Activated CD4-positive, alpha-beta T cell treated with anti-CD3 and anti-CD28 coated beads for 36 hours (primary cell): ENCODE measurements at regions not wholly inside any gene's neighbourhood (a gene's known extent, or its start where the extent isn't known, plus 50 kb on each side); places are given as distances from the start of the nearest gene placed in this dataset.
"Not testable (repeated sequence)": the region's sequence is repeated elsewhere in the genome, so short reads cannot be mapped to it uniquely, and the experiment has no call there.

ENCODE experiments used
- ATAC-seq: fragments of 200-7000 bp; cut with Tn5 transposase; one replicate; pipeline ENCODE4 v1.10.0; 2021; ENCODE audit warnings: mild to moderate bottlenecking, moderate library complexity
- CTCF ChIA-PET: fragments of 350-600 bp; sonication (Branson Sonifier 250); formaldehyde crosslinking; loops from one replicate; lab custom pipeline; 2021; ENCODE audit warnings: antibody characterized with exemption; lab: Charles Lee
- POLR2A ChIA-PET: fragments of 350-600 bp; sonication (Branson Sonifier 250); formaldehyde crosslinking; loops from one replicate; lab custom pipeline; 2021; ENCODE audit warnings: antibody characterized with exemption, inconsistent platforms; lab: Charles Lee
- DNase-seq: peaks from one replicate; pipeline ENCODE4 v3.0.0-alpha.2; 2020
- H3K27ac Mint-ChIP-seq: one replicate; pipeline ENCODE4 v1.8.0; 2021; ENCODE audit warnings: mixed read lengths
- H3K27me3 Mint-ChIP-seq: one replicate; pipeline ENCODE4 v1.8.0; 2021; ENCODE audit warnings: mixed read lengths
- H3K36me3 Mint-ChIP-seq: one replicate; pipeline ENCODE4 v1.8.0; 2021; ENCODE audit warnings: low read depth, mixed read lengths
- H3K4me1 Mint-ChIP-seq: one replicate; pipeline ENCODE4 v1.8.0; 2021; ENCODE audit warnings: mixed read lengths
- H3K4me3 Mint-ChIP-seq: one replicate; pipeline ENCODE4 v1.8.0; 2021; ENCODE audit warnings: mild to moderate bottlenecking, moderate library complexity, mixed read lengths
- H3K9me3 Mint-ChIP-seq: one replicate; pipeline ENCODE4 v1.8.0; 2021; ENCODE audit warnings: low read depth, mixed read lengths
- intact Hi-C, 2 experiments: fragments of 100-400 bp; cut with DNase I in 1 of 2; cut with micrococcal nuclease in 1 of 2; formaldehyde crosslinking; loops; one replicate each; pipeline versions ENCODE4 v1.14.2 to v1.15.1; 2022 to 2024; cut with DNase I, micrococcal nuclease

DNA sequence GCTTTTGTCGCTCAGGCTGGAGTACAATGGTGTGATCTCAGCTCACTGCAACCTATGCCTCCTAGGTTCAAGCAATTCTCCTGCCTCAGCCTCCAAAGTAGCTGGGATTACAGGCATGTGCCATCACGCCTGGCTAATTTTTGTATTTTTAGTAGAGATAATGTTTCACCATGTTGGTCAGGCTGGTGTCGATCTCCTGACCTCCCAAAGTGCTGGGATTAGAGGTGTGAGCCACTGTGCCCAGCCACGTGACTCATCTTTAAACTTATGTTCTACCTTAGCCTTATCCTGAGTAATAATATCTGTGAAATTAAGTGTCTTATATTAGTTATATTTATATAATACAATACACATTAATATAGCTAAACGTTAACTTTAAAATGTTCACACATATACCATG, 101.2 kb upstream of the CADM1 start:
- H3K4me3 Mint-ChIP-seq, H3K27ac Mint-ChIP-seq, H3K27me3 Mint-ChIP-seq, DNase-seq, ATAC-seq, H3K9me3 Mint-ChIP-seq, CTCF ChIA-PET, H3K4me1 Mint-ChIP-seq, POLR2A ChIA-PET, intact Hi-C loops, H3K36me3 Mint-ChIP-seq: not testable (repeated sequence)

DNA sequence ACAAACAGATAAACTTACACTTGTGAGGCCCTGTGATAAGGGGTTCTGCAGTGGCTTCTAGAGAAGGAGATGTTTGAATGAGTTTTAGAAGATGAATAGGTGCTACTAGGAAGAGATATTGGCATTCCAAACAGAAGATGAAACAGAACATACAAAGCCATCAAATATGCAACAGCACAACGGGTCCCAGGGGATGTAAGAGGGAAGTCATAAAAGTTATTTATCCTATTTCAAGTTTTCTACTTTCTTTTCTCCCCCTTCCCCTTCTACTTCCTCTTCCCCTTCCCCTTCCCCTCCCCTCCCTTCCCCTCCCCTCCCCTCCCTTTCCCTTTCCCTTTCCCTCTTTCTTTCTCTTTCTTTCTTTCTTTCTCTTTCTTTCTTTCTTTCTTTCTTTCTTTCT, 94.9 kb upstream of the CADM1 start:
- H3K27ac Mint-ChIP-seq = no peak overlapping the region
- DNase-seq = no peak
- POLR2A ChIA-PET = no interaction called here
- CTCF ChIA-PET = no interaction called here
- ATAC-seq = no peak
- no peaks in the 10 kb centered on the region for H3K36me3 Mint-ChIP-seq
- H3K4me3 Mint-ChIP-seq = no peak overlapping the region
- H3K9me3 Mint-ChIP-seq = peaks cover 2% of the 10 kb centered on the region
- no peaks in the 10 kb centered on the region for H3K4me1 Mint-ChIP-seq
- no peaks in the 10 kb centered on the region for H3K27me3 Mint-ChIP-seq
- intact Hi-C loops = no loop called here

DNA sequence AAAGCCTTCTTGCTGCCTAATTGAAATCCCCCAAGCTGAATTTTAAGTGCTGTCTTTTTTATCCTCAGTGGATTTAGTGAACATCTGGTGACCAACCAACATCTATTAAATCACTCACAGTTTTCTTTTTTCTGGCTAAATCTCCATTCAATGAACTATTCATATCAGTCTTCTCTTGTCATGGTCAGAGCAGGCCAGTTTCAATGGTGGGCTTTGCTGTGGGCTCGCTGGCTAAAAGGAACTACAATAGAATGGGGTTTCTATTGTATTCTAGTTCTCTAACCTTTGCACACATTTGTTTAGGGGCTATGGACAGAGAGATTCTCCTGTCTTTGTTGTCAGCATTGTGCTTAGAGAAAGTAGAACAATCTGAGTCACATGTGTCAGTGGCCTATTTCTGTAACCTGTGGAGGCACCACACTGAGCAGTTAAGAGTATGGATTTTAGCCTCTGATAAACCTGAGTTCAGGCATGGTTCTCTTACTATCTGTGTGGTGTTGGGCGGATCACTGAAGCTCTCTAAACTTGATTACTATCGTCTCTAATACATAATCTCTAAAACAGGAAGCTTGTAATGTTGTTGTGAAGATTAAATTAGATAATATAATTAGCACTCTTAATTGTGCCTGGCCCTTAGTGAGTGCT, 94.2 kb upstream of the CADM1 start:
- POLR2A ChIA-PET = no interaction called here
- Mint-ChIP-seq H3K27me3 (no peaks in the 10 kb centered on the region), H3K27ac (no peak overlapping the region), H3K9me3 (peaks cover 2% of the 10 kb centered on the region), H3K36me3 (no peaks in the 10 kb centered on the region), H3K4me3 (no peak overlapping the region), H3K4me1 (no peaks in the 10 kb centered on the region)
- CTCF ChIA-PET = interaction anchor here (0.6 kb wide), 1 partner anchor 1295 kb away, joined by 4 read pairs; no protein-coding TSS in a partner anchor
- ATAC-seq (no peak), DNase-seq (no peak)
- intact Hi-C loops = no loop called here

DNA sequence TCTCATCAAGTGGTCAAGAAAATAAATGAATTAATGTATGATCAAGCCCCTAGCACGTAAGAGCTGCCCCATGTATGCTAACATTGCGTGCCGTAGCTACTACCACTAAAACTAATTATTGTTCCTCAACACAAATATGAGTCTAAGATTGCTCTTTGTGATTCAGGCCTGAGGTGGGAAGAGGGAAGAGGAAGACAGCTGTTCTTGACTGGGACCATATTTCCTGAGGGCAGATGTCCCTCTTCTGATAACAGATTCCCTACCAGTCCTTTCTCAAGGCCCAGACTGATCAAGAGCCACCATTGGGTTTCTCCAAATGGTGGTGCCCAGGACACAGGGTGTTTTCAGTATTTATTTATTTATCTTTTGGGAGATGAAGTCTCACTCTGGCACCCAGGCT, 87.2 kb upstream of the CADM1 start:
- Mint-ChIP-seq H3K4me1 (no peaks in the 10 kb centered on the region), H3K9me3 (peaks cover 16% of the 10 kb centered on the region), H3K4me3 (no peak overlapping the region), H3K27me3 (no peaks in the 10 kb centered on the region), H3K27ac (no peak overlapping the region), H3K36me3 (no peaks in the 10 kb centered on the region)
- ChIA-PET POLR2A (no interaction called here), CTCF (no interaction called here)
- ATAC-seq (no peak), DNase-seq (no peak)
- intact Hi-C loops = no loop called here

DNA sequence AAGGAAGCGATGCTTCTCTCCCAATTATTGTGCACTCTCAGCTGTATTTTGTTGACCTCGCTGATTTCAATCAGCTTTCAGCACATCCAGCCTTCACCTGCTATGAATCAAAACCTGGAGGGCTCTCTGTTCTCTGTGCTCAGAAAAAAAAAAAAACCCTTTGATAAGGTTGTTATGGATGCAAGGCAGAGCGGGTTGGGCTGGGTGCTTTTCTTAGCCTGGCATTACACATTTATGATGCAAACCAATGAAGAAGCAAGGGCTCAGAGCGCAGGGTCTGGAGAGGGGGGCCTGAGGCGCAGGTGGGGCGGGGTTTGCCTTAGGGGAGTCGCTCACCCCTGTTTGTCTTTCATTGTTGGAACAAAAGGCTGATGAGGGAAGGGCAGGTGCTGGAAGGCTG, 86.0 kb upstream of the CADM1 start:
- no peaks in the 10 kb centered on the region for H3K36me3 Mint-ChIP-seq
- ATAC-seq = no peak
- H3K4me3 Mint-ChIP-seq = no peak overlapping the region
- no peaks in the 10 kb centered on the region for H3K27me3 Mint-ChIP-seq
- peaks cover 16% of the 10 kb centered on the region for H3K9me3 Mint-ChIP-seq
- CTCF ChIA-PET = no interaction called here
- H3K27ac Mint-ChIP-seq = no peak overlapping the region
- H3K4me1 Mint-ChIP-seq = no peaks in the 10 kb centered on the region
- intact Hi-C loops = no loop called here
- no peak for DNase-seq
- POLR2A ChIA-PET = no interaction called here

DNA sequence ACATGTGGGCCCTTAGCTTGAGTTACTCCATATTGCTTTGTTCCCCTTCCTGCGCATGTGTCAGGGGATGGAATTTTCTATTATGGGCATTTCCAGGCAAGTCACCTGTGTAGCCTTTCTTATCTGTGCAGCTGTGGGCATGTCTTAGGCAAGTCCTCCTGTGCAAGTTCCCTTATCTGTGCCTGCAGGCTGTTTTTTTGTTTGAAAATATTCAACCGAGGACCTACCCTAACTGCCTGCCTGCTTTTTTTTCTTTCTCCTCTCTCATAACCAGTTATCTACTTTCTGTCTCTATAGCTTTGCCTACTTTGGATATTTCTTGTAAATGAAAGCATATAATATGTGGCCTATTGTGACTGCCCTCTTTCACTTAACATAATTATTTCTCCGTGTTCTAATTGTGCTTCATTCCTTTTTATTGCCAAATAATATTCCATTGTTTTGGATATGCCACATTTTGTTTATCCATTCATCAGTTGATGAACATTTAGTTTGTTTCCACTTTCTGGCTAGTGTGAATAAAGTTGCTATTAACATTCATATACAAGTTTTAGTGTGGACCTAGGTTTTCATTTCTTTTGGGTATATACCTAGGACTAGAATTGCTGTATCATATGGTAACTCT, 83.6 kb upstream of the CADM1 start:
- Mint-ChIP-seq H3K36me3 (no peaks in the 10 kb centered on the region), H3K4me3 (no peak overlapping the region), H3K9me3 (peaks cover 16% of the 10 kb centered on the region), H3K4me1 (no peaks in the 10 kb centered on the region), H3K27me3 (no peaks in the 10 kb centered on the region), H3K27ac (no peak overlapping the region)
- no peak for DNase-seq
- ATAC-seq = no peak
- intact Hi-C loops = no loop called here
- CTCF ChIA-PET = no interaction called here
- POLR2A ChIA-PET = no interaction called here

DNA sequence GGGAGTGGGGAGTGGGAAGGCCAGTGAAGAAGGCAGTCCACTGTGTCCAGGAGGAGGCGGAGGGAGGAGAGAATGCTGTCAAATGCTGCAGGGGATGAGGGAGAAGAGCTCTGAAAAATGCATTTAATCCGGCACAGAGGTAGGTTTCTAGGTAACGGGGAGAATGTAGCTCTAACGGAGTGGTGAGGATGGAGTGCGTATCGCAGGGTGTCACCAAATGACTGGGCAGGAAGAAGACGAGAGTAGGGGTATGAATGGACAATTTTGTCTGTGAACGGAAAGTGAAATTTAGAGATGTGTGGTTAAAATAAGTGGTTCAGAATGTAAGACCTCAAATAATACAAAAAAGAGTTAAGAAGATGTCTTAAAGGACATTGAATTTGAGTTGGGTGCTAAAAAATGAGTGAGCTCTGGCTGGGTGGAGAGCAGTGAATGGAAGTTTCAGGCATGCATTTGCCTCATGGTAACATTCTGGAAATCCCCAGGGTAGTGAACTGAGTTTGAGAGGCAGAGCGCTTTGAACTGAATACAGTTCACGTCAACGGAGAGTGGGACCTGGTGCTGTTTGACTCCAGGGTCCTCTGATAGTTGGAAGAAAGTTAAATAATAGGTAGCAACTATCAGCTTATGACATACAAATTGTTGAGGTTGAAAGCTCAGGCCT, 81.3 kb upstream of the CADM1 start:
- Mint-ChIP-seq H3K4me1 (no peaks in the 10 kb centered on the region), H3K27me3 (peaks cover 4% of the 10 kb centered on the region), H3K4me3 (no peak overlapping the region), H3K27ac (no peak overlapping the region), H3K36me3 (no peaks in the 10 kb centered on the region), H3K9me3 (peaks cover 16% of the 10 kb centered on the region)
- ATAC-seq (peak; percentile 86), DNase-seq (peak; percentile 15)
- ChIA-PET POLR2A (no interaction called here), CTCF (no interaction called here)
- intact Hi-C loops = loop anchor here in 1 of 2 experiments (1.0 kb wide), 1 partner anchor 206 kb away; no protein-coding TSS in a partner anchor

DNA sequence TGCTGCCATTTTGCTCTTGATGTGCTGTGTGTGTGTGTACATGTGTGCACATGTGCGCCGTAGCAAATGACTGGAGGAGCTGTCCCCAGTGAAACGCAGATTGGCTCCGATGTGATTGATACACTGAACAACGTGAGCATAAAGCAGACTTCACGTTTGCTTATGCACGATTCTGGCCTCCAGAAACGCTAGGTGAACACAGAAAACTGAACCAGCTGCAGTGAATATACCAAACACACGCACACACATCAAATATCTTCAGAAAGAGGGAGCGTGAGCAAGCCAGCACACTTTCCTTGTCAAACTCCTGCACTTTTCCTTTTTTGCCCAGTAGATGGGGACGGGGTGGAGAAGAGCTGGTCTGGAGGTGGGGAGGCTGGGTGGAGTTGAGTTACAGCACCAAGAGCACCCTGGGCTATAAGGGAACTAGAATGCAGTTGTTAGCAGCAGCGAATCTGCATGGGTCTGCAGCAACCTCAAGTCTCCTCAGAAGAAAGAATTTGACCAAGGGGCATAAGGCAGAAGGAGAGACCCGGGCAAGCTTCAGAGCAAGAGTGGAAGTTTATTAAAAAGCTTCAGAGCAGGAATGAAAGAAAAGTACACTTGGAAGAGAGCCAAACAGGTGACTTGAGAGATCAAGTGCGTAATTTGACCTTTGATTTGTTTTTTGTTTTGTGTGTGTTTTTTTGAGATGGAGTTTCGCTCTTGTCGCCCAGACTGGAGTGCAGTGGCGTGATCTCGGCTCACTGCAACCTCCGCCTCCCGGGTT, 77.8 kb upstream of the CADM1 start:
- peaks cover 3% of the 10 kb centered on the region for H3K9me3 Mint-ChIP-seq
- CTCF ChIA-PET = no interaction called here
- POLR2A ChIA-PET = no interaction called here
- H3K27me3 Mint-ChIP-seq = peaks cover 4% of the 10 kb centered on the region
- no peaks in the 10 kb centered on the region for H3K4me1 Mint-ChIP-seq
- ATAC-seq (no peak), DNase-seq (no peak)
- no peak overlapping the region for H3K27ac Mint-ChIP-seq
- H3K4me3 Mint-ChIP-seq = no peak overlapping the region
- intact Hi-C loops = no loop called here
- no peaks in the 10 kb centered on the region for H3K36me3 Mint-ChIP-seq

DNA sequence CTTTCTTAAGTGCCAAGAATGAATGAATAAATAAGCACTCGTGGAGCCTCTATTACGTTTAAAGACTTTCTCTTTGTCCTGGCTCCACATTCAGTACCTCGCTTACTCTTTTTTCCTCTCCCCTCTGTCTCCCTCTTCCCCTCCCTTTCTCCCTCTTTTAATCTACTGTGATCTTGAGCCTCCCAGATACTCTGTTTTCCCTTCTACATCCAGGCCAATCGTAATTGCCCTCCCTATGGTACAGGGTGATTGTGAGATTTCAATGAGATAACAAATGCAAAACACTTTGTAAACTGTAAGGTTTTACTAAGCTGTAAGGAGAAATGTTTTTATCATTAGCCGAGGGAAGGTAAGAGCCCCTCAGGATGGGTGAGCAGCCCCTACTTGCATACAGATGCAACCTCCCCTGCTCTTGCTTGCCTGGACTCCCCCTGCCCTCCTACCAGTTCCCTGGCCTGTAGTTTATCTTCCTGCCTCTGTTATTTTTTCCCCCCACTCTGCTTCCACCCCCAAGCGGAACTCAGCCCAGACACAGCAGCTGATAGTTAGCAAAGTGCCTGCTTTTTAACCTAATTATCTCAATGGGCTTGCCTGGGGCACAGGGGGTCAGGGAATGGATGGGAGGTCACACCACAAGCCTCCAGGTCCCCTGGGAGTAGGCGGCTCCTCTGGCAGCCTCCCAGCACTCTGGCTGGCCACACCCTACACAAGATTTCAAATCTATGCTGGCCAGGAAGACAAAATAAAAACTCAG, 76.9 kb upstream of the CADM1 start:
- ChIA-PET CTCF (no interaction called here), POLR2A (no interaction called here)
- H3K27ac Mint-ChIP-seq = no peak overlapping the region
- intact Hi-C loops = no loop called here
- ATAC-seq = no peak
- H3K4me1 Mint-ChIP-seq = no peaks in the 10 kb centered on the region
- H3K4me3 Mint-ChIP-seq = no peak overlapping the region
- no peaks in the 10 kb centered on the region for H3K9me3 Mint-ChIP-seq
- no peaks in the 10 kb centered on the region for H3K36me3 Mint-ChIP-seq
- no peak for DNase-seq
- H3K27me3 Mint-ChIP-seq = peaks cover 4% of the 10 kb centered on the region

DNA sequence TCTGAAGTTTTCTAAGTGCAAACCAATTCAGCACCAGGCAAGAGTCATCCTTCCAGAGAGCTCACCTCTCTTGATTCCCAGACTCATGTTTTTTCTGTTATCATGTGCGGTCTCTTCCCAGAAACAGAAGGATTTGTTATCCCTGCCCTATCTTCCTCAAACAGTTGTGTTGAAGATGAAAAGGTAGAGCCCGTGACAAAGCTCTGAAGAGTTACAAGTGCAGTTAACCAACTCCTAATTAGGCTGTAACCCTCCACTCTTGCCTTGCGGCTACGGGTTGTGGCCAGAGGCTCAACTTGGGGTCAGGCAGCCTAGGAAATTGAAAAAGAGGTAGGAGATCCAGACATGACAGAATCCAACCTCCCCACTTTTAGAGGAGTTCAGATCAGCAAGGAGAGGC, 76.2 kb upstream of the CADM1 start:
- Mint-ChIP-seq H3K4me3 (no peak overlapping the region), H3K4me1 (no peaks in the 10 kb centered on the region), H3K36me3 (no peaks in the 10 kb centered on the region), H3K27ac (no peak overlapping the region), H3K9me3 (no peaks in the 10 kb centered on the region), H3K27me3 (peaks cover 4% of the 10 kb centered on the region)
- no peak for DNase-seq
- POLR2A ChIA-PET = no interaction called here
- CTCF ChIA-PET = no interaction called here
- intact Hi-C loops = no loop called here
- no peak for ATAC-seq

DNA sequence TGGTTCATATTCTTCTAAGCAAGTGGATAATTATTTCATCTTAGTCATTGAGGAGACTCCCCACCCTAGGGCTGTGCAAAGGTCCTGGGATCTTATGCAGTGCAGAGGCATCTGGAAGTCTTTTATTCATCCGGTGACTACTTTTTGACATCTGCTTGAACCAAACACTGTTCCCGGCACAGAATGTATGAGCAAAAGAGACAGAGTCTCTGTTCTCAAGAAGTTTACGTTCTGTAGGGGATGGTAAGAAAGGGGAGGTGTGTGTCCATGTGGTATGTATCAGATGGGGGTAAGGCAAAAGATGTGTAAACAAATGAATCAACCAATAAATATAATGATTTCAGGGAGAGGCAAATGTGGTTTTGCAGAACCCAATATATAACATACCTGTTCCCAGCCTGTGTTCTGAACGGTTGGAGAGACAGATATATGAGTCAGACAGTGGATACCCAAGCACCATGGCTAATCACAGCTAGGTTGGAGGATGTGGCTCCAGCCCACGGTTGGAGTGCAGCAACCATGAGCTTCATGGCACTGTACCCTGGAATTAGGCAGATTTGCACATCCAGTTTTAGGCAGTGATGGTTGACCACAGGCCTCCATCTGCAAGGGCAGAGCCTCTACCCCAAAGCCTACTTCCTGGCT, 75.1 kb upstream of the CADM1 start:
- Mint-ChIP-seq H3K4me3 (no peak overlapping the region), H3K27me3 (peaks cover 4% of the 10 kb centered on the region), H3K36me3 (no peaks in the 10 kb centered on the region), H3K9me3 (no peaks in the 10 kb centered on the region), H3K27ac (no peak overlapping the region), H3K4me1 (no peaks in the 10 kb centered on the region)
- CTCF ChIA-PET = no interaction called here
- POLR2A ChIA-PET = no interaction called here
- no peak for ATAC-seq
- intact Hi-C loops = no loop called here
- no peak for DNase-seq
